ENCODE measurements at regions not wholly inside any gene's neighbourhood (a gene's known extent, or its start where the extent isn't known, plus 50 kb on each side); places are given as distances from the start of the nearest gene placed in this dataset.
"Not testable (repeated sequence)": the region's sequence is repeated elsewhere in the genome, so short reads cannot be mapped to it uniquely, and the experiment has no call there.

GRCh38 chr11:105429096-105429910 lies 180.6 kb upstream of the GRIA4 start:
- DNase-seq = no peak

GRCh38 chr11:105407101-105407500 lies 202.8 kb upstream of the GRIA4 start:
- DNase-seq = no peak

- DNase-seq = no peak
Observed at GRCh38 chr11:105401269-105401809, 208.5 kb upstream of the GRIA4 start.

GRCh38 chr11:105399511-105399910 lies 210.4 kb upstream of the GRIA4 start:
- DNase-seq = no peak

GRCh38 chr11:105398636-105399035 lies 211.2 kb upstream of the GRIA4 start:
- no peak for DNase-seq

- no peak for DNase-seq
Observed at GRCh38 chr11:105393326-105393725, 216.5 kb upstream of the GRIA4 start.

GRCh38 chr11:105392556-105392955 lies 217.3 kb upstream of the GRIA4 start:
- DNase-seq = no peak

- no peak for DNase-seq
Observed at GRCh38 chr11:105389952-105390351, 219.9 kb upstream of the GRIA4 start.

- DNase-seq = no peak
Observed at GRCh38 chr11:105388006-105388405, 221.9 kb upstream of the GRIA4 start.

GRCh38 chr11:105381941-105382340 lies 227.9 kb upstream of the GRIA4 start:
- DNase-seq = no peak

- DNase-seq = no peak
Observed at GRCh38 chr11:105377870-105378269, 232.0 kb upstream of the GRIA4 start.

GRCh38 chr11:105372206-105372605 lies 232.6 kb upstream of the CARD18 start:
- no peak for DNase-seq

GRCh38 chr11:105371311-105371710 lies 231.7 kb upstream of the CARD18 start:
- DNase-seq = no peak

GRCh38 chr11:105368711-105369110 lies 229.1 kb upstream of the CARD18 start:
- DNase-seq = no peak

- no peak for DNase-seq
Observed at GRCh38 chr11:105367129-105367528, 227.6 kb upstream of the CARD18 start.

GRCh38 chr11:105361651-105362050 lies 222.1 kb upstream of the CARD18 start:
- DNase-seq = no peak

GRCh38 chr11:105357764-105358163 lies 218.2 kb upstream of the CARD18 start:
- DNase-seq = no peak

GRCh38 chr11:105357146-105357545 lies 217.6 kb upstream of the CARD18 start:
- no peak for DNase-seq

GRCh38 chr11:105349867-105350266 lies 210.3 kb upstream of the CARD18 start:
- not testable (repeated sequence) for DNase-seq

GRCh38 chr11:105344938-105345337 lies 205.4 kb upstream of the CARD18 start:
- no peak for DNase-seq

GRCh38 chr11:105334025-105334714 lies 194.6 kb upstream of the CARD18 start:
- DNase-seq = no peak

- DNase-seq = no peak
Observed at GRCh38 chr11:105333153-105333552, 193.6 kb upstream of the CARD18 start.

GRCh38 chr11:105332171-105332570 lies 192.6 kb upstream of the CARD18 start:
- DNase-seq = no peak

GRCh38 chr11:105328061-105328460 lies 188.5 kb upstream of the CARD18 start:
- no peak for DNase-seq
